Lower leg skin (tissue), 3 donors: ENCODE measurements at regions not wholly inside any gene's neighbourhood (a gene's known extent, or its start where the extent isn't known, plus 50 kb on each side); places are given as distances from the start of the nearest gene placed in this dataset.

Source experiments
- POLR2A ChIP-seq, 2 donors: fragments of 450-650 bp; IDR thresholded peaks; one replicate each; pipeline ENCODE4 v1.6.1; 2016 to 2017; ENCODE audit warnings: antibody characterized with exemption in 2 of 2, mild to moderate bottlenecking in 1 of 2, moderate library complexity in 1 of 2
- TF ChIP-seq, protein P1 (sequence below), 3 donors: fragments of 450-650 bp; IDR thresholded peaks; one replicate each; pipeline ENCODE4 v1.5.1; 2016; ENCODE audit warnings: antibody characterized with exemption in 3 of 3, mild to moderate bottlenecking in 3 of 3, moderate library complexity in 2 of 3

DNA sequence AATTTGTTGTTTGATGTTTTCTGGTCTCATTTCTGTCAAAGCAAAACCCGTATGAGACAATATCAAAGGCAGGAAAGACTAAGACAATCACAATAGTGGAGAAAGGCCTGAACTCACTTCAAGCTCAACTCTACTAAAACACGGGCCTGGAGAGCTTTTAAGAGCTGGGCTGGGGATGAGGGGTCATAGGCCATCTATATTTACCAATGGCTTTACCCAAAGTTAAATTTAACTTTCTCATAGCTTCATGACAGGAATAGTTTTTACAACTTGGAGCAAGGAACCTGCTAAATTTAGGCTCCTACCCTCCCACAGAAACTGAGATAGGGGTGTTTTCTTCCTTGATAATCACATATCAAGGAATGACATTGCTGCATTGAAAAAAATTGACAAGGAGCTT, 223.4 kb upstream of the CHORDC1 start:
- TF ChIP-seq, protein P1, sequence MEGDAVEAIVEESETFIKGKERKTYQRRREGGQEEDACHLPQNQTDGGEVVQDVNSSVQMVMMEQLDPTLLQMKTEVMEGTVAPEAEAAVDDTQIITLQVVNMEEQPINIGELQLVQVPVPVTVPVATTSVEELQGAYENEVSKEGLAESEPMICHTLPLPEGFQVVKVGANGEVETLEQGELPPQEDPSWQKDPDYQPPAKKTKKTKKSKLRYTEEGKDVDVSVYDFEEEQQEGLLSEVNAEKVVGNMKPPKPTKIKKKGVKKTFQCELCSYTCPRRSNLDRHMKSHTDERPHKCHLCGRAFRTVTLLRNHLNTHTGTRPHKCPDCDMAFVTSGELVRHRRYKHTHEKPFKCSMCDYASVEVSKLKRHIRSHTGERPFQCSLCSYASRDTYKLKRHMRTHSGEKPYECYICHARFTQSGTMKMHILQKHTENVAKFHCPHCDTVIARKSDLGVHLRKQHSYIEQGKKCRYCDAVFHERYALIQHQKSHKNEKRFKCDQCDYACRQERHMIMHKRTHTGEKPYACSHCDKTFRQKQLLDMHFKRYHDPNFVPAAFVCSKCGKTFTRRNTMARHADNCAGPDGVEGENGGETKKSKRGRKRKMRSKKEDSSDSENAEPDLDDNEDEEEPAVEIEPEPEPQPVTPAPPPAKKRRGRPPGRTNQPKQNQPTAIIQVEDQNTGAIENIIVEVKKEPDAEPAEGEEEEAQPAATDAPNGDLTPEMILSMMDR (IDR thresholded peaks at IDR 0.05) = no peak
- TF ChIP-seq POLR2A (IDR thresholded peaks at IDR 0.05) = no peak
